HK-2 (cell line): ENCODE measurements at regions not wholly inside any gene's neighbourhood (a gene's known extent, or its start where the extent isn't known, plus 50 kb on each side); places are given as distances from the start of the nearest gene placed in this dataset.
"Not testable (repeated sequence)": the region's sequence is repeated elsewhere in the genome, so short reads cannot be mapped to it uniquely, and the experiment has no call there.

Source experiments
- DNase-seq: peaks from one replicate; pipeline ENCODE4 v3.0.0-alpha.2; 2018; ENCODE audit not compliant: unreplicated experiment

- DNase-seq = no peak
These were observed 89.1 kb downstream of the RHOU start for GRCh38 chr1:228824366-228824765.

GRCh38 chr1:228825041-228825440 lies 89.8 kb downstream of the RHOU start:
- DNase-seq = no peak

DNA sequence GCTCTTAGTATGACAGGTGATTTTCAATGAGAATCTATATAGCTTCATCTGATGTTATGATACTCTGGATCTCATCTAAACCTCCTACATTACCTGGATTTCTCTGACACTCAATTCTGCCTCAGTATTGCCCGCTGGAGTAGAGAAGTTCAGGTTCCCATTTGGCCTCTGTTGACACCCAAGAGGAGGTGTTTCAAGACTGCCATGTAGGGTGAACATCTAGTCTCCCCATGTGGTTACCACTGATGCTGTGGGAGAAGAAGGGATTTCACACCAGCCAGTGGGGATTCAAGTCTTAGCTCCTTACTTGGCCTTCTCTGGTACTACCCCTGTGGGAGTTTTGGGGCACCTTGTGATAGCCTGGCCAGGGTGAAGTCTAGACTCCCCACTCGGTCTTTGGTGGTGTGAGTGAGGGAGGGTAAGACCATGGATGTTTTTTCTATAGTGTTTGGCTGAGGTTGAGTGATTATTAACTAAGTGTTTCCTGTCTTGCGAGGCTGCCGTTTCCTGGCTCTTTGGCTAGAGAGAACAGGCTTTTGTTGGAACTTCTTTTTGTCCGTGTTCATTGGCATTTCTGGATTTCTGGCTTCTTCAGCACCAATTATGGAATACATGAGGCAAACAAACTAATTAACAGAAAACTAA lies 90.7 kb downstream of the RHOU start:
- no peak for DNase-seq

GRCh38 chr1:228827019-228827418 lies 91.7 kb downstream of the RHOU start:
- DNase-seq = no peak

- no peak for DNase-seq
These were observed 92.9 kb downstream of the RHOU start for GRCh38 chr1:228828151-228828550.

GRCh38 chr1:228830185-228830953 lies 95.1 kb downstream of the RHOU start:
- no peak for DNase-seq

DNA sequence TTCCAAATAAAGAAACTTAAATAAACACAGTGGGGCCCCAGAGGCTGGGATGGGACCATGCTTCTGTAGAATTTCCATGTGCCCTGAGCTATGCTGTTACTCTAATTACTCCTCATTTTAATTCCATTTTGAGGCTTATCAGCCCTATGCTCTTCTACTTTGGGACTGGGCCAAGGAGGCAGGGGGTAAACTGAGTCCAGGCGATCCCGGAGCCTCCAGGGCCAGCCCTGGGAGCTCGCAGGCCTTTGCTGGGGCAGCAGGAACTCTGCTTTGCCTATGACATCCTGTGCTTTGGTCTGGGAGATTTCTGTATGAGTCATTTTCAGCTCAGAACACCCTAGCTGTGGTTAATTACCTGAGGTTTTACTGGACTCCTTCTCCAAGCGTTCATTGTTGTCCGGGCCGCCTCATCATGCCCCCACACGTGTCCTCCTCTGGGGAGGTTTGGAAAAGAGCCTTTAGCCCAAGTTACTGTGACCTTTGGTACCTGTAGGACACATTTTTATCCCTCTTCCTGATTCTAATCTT lies 95.7 kb downstream of the RHOU start:
- peak; percentile 43 for DNase-seq

GRCh38 chr1:228833911-228834688 lies 98.8 kb downstream of the RHOU start:
- DNase-seq = no peak

GRCh38 chr1:228835456-228835855 lies 100.2 kb downstream of the RHOU start:
- DNase-seq = no peak

GRCh38 chr1:228835911-228836310 lies 100.6 kb downstream of the RHOU start:
- no peak for DNase-seq

GRCh38 chr1:228836427-228836826 lies 101.1 kb downstream of the RHOU start:
- DNase-seq = no peak

GRCh38 chr1:228837032-228837431 lies 101.8 kb downstream of the RHOU start:
- DNase-seq = no peak

DNA sequence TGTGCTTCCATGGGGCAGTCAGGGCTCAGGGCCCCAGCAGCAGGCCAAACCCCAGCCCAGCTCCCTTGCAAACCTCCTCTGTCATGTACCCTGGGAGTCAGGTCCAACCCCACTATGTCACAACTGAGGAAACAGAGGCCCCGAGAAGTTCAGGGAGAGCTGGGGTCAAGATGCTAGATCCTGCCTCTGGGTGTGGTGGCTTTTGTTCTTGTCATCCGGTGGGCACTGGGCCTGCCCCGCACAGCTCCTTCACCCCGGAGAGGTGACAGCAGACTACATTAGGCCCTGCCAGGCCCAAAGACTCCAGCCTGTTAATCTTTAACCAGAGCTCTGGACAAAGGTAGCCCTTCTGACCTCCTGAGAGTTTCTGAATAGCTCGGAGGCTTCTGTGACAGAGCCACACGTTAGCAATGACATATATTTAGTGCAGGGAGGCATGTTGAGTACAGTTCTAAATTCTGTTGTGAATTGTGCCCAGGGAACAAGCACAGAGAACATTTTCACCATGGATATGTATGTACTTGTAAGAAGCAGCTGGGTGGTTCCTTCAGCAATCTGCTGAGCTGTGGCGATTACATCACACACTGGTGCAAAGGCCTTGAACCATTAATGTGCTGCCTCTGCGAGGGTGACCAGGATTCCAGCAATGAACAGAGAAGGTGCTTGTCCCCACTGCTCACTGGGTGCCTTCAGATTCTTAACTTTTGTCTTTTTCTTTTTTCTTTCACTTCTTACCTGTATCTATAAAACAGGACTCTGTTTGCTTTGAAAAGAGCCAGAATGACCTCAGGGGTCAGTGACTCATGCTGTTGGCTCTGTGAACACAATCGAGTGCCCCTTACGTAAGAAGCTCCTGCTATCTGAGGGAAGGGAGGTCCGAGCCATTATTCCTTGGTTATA lies 102.8 kb downstream of the RHOU start:
- peak; percentile 61 for DNase-seq

GRCh38 chr1:228838717-228839500 lies 103.6 kb downstream of the RHOU start:
- no peak for DNase-seq

GRCh38 chr1:228839656-228840055 lies 104.4 kb downstream of the RHOU start:
- no peak for DNase-seq

GRCh38 chr1:228841632-228842031 lies 106.4 kb downstream of the RHOU start:
- DNase-seq = no peak

- peak; percentile 57 for DNase-seq
These were observed 107.0 kb downstream of the RHOU start for GRCh38 chr1:228842094-228842775.

- no peak for DNase-seq
These were observed 109.8 kb downstream of the RHOU start for GRCh38 chr1:228845101-228845500.

DNA sequence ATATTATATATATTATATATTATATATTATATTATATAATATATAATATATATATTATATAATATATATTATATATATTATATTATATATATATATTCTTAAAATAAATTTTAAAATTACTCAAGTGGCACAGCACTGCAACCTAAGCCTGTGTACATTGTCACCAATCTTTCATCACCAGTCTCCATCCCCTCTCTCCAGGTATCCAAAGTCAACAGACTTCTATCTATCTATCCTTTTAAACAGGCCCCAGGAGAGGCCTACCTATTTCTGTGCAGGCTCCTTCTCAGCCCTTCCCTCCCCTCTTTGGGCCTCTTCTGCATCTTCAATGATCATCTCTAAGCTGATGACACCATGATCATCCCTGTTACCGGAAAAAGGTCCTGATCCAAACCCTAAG lies 111.7 kb downstream of the RHOU start:
- no peak for DNase-seq

- not testable (repeated sequence) for DNase-seq
These were observed 112.2 kb downstream of the RHOU start for GRCh38 chr1:228847451-228847850.
